ENCODE measurements at regions not wholly inside any gene's neighbourhood (a gene's known extent, or its start where the extent isn't known, plus 50 kb on each side); places are given as distances from the start of the nearest gene placed in this dataset.
"Not testable (repeated sequence)": the region's sequence is repeated elsewhere in the genome, so short reads cannot be mapped to it uniquely, and the experiment has no call there.

- H3K4me3 ChIP-seq (ENCODE audit: low read depth, low read length), result no peak overlapping the region
- no peak overlapping the region for H3K27ac ChIP-seq (ENCODE audit: low read depth, low read length)
- no peaks in the 10 kb centered on the region for H3K79me2 ChIP-seq (ENCODE audit: control insufficient read depth, insufficient read depth, low read length, unreplicated experiment)
- H3K36me3 ChIP-seq (ENCODE audit: insufficient read depth, low read length), result no peaks in the 10 kb centered on the region
- peaks cover 4% of the 10 kb centered on the region for H3K4me1 ChIP-seq (ENCODE audit: control insufficient read depth, insufficient read depth, low read length, unreplicated experiment)
- H2AFZ ChIP-seq (ENCODE audit: low read length, unreplicated experiment), result no peak overlapping the region
- no peaks in the 10 kb centered on the region for H3K27me3 ChIP-seq (ENCODE audit: insufficient read depth, low read length)
Measured at GRCh38 chr15:39025321-39025720, 460.7 kb upstream of the RASGRP1 start.

GRCh38 chr15:39025881-39026280 is 461.3 kb upstream of the RASGRP1 start:
- Histone ChIP-seq H3K27ac (ENCODE audit: low read depth, low read length) (no peak overlapping the region), H2AFZ (ENCODE audit: low read length, unreplicated experiment) (no peak overlapping the region)

GRCh38 chr15:39028069-39028468 is 463.5 kb upstream of the RASGRP1 start:
- Histone ChIP-seq H3K27ac (ENCODE audit: low read depth, low read length) (no peak overlapping the region), H3K4me3 (ENCODE audit: low read depth, low read length) (no peak overlapping the region), H2AFZ (ENCODE audit: low read length, unreplicated experiment) (no peak overlapping the region), H3K79me2 (ENCODE audit: control insufficient read depth, insufficient read depth, low read length, unreplicated experiment) (no peaks in the 10 kb centered on the region), H3K36me3 (ENCODE audit: insufficient read depth, low read length) (no peaks in the 10 kb centered on the region), H3K27me3 (ENCODE audit: insufficient read depth, low read length) (no peaks in the 10 kb centered on the region), H3K4me1 (ENCODE audit: control insufficient read depth, insufficient read depth, low read length, unreplicated experiment) (peaks cover 4% of the 10 kb centered on the region)

More at GRCh38 chr15:39025881-39026280, 461.3 kb upstream of the RASGRP1 start:
- Histone ChIP-seq H3K27me3 (ENCODE audit: insufficient read depth, low read length) (no peaks in the 10 kb centered on the region), H3K79me2 (ENCODE audit: control insufficient read depth, insufficient read depth, low read length, unreplicated experiment) (no peaks in the 10 kb centered on the region), H3K4me3 (ENCODE audit: low read depth, low read length) (no peak overlapping the region), H3K4me1 (ENCODE audit: control insufficient read depth, insufficient read depth, low read length, unreplicated experiment) (peaks cover 4% of the 10 kb centered on the region), H3K36me3 (ENCODE audit: insufficient read depth, low read length) (no peaks in the 10 kb centered on the region)

GRCh38 chr15:39029741-39030140 is 465.1 kb upstream of the RASGRP1 start:
- no peak overlapping the region for H3K27ac ChIP-seq (ENCODE audit: low read depth, low read length)
- H2AFZ ChIP-seq (ENCODE audit: low read length, unreplicated experiment), result no peak overlapping the region
- no peaks in the 10 kb centered on the region for H3K27me3 ChIP-seq (ENCODE audit: insufficient read depth, low read length)
- no peak overlapping the region for H3K4me3 ChIP-seq (ENCODE audit: low read depth, low read length)
- H3K4me1 ChIP-seq (ENCODE audit: control insufficient read depth, insufficient read depth, low read length, unreplicated experiment), result peaks cover 4% of the 10 kb centered on the region
- no peaks in the 10 kb centered on the region for H3K36me3 ChIP-seq (ENCODE audit: insufficient read depth, low read length)
- H3K79me2 ChIP-seq (ENCODE audit: control insufficient read depth, insufficient read depth, low read length, unreplicated experiment), result no peaks in the 10 kb centered on the region

GRCh38 chr15:39030291-39031070 is 465.9 kb upstream of the RASGRP1 start:
- Histone ChIP-seq H3K27me3 (ENCODE audit: insufficient read depth, low read length) (no peaks in the 10 kb centered on the region), H3K4me3 (ENCODE audit: low read depth, low read length) (no peak overlapping the region), H3K36me3 (ENCODE audit: insufficient read depth, low read length) (no peaks in the 10 kb centered on the region), H3K4me1 (ENCODE audit: control insufficient read depth, insufficient read depth, low read length, unreplicated experiment) (peaks cover 4% of the 10 kb centered on the region), H2AFZ (ENCODE audit: low read length, unreplicated experiment) (no peak overlapping the region), H3K27ac (ENCODE audit: low read depth, low read length) (no peak overlapping the region), H3K79me2 (ENCODE audit: control insufficient read depth, insufficient read depth, low read length, unreplicated experiment) (no peaks in the 10 kb centered on the region)

- Histone ChIP-seq H3K79me2 (ENCODE audit: control insufficient read depth, insufficient read depth, low read length, unreplicated experiment) (no peaks in the 10 kb centered on the region), H2AFZ (ENCODE audit: low read length, unreplicated experiment) (no peak overlapping the region)
Measured at GRCh38 chr15:39031596-39031995, 467.0 kb upstream of the RASGRP1 start.

GRCh38 chr15:39034816-39035215 is 470.2 kb upstream of the RASGRP1 start:
- no peak overlapping the region for H2AFZ ChIP-seq (ENCODE audit: low read length, unreplicated experiment)
- H3K27me3 ChIP-seq (ENCODE audit: insufficient read depth, low read length), result no peaks in the 10 kb centered on the region
- H3K36me3 ChIP-seq (ENCODE audit: insufficient read depth, low read length), result no peaks in the 10 kb centered on the region
- H3K4me3 ChIP-seq (ENCODE audit: low read depth, low read length), result no peak overlapping the region
- no peak overlapping the region for H3K27ac ChIP-seq (ENCODE audit: low read depth, low read length)
- H3K79me2 ChIP-seq (ENCODE audit: control insufficient read depth, insufficient read depth, low read length, unreplicated experiment), result no peaks in the 10 kb centered on the region
- no peaks in the 10 kb centered on the region for H3K4me1 ChIP-seq (ENCODE audit: control insufficient read depth, insufficient read depth, low read length, unreplicated experiment)

More at GRCh38 chr15:39031596-39031995, 467.0 kb upstream of the RASGRP1 start:
- no peak overlapping the region for H3K4me3 ChIP-seq (ENCODE audit: low read depth, low read length)
- H3K27ac ChIP-seq (ENCODE audit: low read depth, low read length), result no peak overlapping the region
- no peaks in the 10 kb centered on the region for H3K27me3 ChIP-seq (ENCODE audit: insufficient read depth, low read length)
- peaks cover 4% of the 10 kb centered on the region for H3K4me1 ChIP-seq (ENCODE audit: control insufficient read depth, insufficient read depth, low read length, unreplicated experiment)
- no peaks in the 10 kb centered on the region for H3K36me3 ChIP-seq (ENCODE audit: insufficient read depth, low read length)

GRCh38 chr15:39037611-39038010 is 473.0 kb upstream of the RASGRP1 start:
- not testable (repeated sequence) for H3K27me3 ChIP-seq (ENCODE audit: insufficient read depth, low read length); H3K4me1 ChIP-seq (ENCODE audit: control insufficient read depth, insufficient read depth, low read length, unreplicated experiment); H2AFZ ChIP-seq (ENCODE audit: low read length, unreplicated experiment); H3K79me2 ChIP-seq (ENCODE audit: control insufficient read depth, insufficient read depth, low read length, unreplicated experiment); H3K36me3 ChIP-seq (ENCODE audit: insufficient read depth, low read length); H3K4me3 ChIP-seq (ENCODE audit: low read depth, low read length); H3K27ac ChIP-seq (ENCODE audit: low read depth, low read length)

- no peak overlapping the region for H3K4me3 ChIP-seq (ENCODE audit: low read depth, low read length)
- H3K36me3 ChIP-seq (ENCODE audit: insufficient read depth, low read length), result no peaks in the 10 kb centered on the region
- no peaks in the 10 kb centered on the region for H3K4me1 ChIP-seq (ENCODE audit: control insufficient read depth, insufficient read depth, low read length, unreplicated experiment)
- no peak overlapping the region for H3K27ac ChIP-seq (ENCODE audit: low read depth, low read length)
- H3K79me2 ChIP-seq (ENCODE audit: control insufficient read depth, insufficient read depth, low read length, unreplicated experiment), result no peaks in the 10 kb centered on the region
- H2AFZ ChIP-seq (ENCODE audit: low read length, unreplicated experiment), result no peak overlapping the region
- H3K27me3 ChIP-seq (ENCODE audit: insufficient read depth, low read length), result no peaks in the 10 kb centered on the region
Measured at GRCh38 chr15:39040861-39041260, 476.2 kb upstream of the RASGRP1 start.

GRCh38 chr15:39041979-39042495 is 477.4 kb upstream of the RASGRP1 start:
- H3K4me3 ChIP-seq (ENCODE audit: low read depth, low read length), result no peak overlapping the region
- no peak overlapping the region for H2AFZ ChIP-seq (ENCODE audit: low read length, unreplicated experiment)
- H3K79me2 ChIP-seq (ENCODE audit: control insufficient read depth, insufficient read depth, low read length, unreplicated experiment), result no peaks in the 10 kb centered on the region
- H3K27ac ChIP-seq (ENCODE audit: low read depth, low read length), result no peak overlapping the region
- H3K27me3 ChIP-seq (ENCODE audit: insufficient read depth, low read length), result no peaks in the 10 kb centered on the region
- no peaks in the 10 kb centered on the region for H3K4me1 ChIP-seq (ENCODE audit: control insufficient read depth, insufficient read depth, low read length, unreplicated experiment)
- H3K36me3 ChIP-seq (ENCODE audit: insufficient read depth, low read length), result no peaks in the 10 kb centered on the region

GRCh38 chr15:39051626-39052322 is 487.2 kb upstream of the RASGRP1 start:
- Histone ChIP-seq H3K4me1 (ENCODE audit: control insufficient read depth, insufficient read depth, low read length, unreplicated experiment) (no peaks in the 10 kb centered on the region), H2AFZ (ENCODE audit: low read length, unreplicated experiment) (no peak overlapping the region)

More at GRCh38 chr15:39051626-39052322, 487.2 kb upstream of the RASGRP1 start:
- Histone ChIP-seq H3K36me3 (ENCODE audit: insufficient read depth, low read length) (no peaks in the 10 kb centered on the region; the same call in none of the 2 replicates), H3K27ac (ENCODE audit: low read depth, low read length) (no peak overlapping the region), H3K27me3 (ENCODE audit: insufficient read depth, low read length) (no peaks in the 10 kb centered on the region), H3K4me3 (ENCODE audit: low read depth, low read length) (no peak overlapping the region), H3K79me2 (ENCODE audit: control insufficient read depth, insufficient read depth, low read length, unreplicated experiment) (no peaks in the 10 kb centered on the region)

Measured in ACC112 (cell line).